CD4-positive, alpha-beta T cell treated with Interleukin-15 for 4 hours (primary cell): ENCODE measurements at regions not wholly inside any gene's neighbourhood (a gene's known extent, or its start where the extent isn't known, plus 50 kb on each side); places are given as distances from the start of the nearest gene placed in this dataset.
A peak's percentile ranks its signal among the peaks of the same experiment; 100 is the strongest.

Experiments
- DNase-seq: peaks from one replicate; pipeline ENCODE4 v3.0.0-alpha.2; 2020; ENCODE audit warnings: low spot score

DNA sequence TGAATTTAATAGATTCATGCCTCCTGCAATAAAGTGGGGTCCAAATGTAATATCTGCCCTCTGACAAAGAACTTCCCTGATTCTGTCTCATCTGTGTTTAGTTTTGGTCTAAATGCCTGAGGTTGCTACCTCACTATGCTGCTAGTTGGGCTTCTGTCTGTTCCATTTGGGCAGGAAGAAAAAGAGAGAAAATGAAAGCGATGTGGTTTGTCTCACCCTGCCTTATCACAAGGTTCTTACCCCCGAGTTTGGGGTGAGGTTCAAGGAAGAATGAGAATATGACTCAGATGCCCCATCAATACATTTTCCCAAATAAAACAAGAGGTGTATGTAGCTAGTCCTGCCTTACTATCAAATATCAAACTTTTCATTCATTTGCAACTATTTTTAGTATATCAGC, 132.1 kb upstream of the MTAP start:
- no peak for DNase-seq

DNA sequence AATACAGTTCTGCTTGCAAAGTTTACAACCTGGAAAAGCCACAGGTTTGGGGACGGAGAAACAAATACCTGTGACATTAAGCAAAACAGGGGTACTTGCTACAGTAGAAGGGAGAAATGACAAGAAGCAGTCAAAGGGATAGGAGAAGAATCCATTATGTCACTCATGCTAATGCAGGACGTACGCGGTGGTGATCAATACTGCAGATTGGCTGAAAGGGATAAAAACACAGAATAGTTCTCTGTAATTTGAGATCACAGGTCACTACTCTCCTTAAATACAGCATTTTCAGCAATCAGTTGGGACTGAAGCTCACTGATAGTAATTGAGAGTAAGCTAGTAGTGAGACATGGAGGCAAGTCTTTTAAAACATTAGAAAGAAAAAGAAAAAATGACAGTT, 130.3 kb upstream of the MTAP start:
- DNase-seq: no peak

DNA sequence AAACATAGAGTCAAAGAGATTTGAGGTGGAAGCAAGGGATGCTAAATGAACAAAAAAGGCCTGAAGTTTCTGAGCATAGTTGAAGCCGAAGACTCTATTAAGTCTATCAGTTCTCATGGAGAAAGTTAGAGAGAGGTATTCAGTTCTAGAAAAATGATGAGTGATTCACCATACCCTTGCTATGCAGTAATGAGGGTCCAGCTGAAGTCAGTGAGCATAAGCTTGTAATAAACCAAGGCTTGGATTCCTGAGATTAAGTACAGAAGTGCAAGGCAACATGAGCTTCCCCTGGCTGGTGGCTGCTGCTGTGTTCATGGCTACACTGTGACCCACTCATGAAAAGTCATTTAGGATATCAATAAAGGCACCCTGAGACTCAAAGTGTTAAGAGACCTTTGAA, 129.7 kb upstream of the MTAP start:
- no peak for DNase-seq

DNA sequence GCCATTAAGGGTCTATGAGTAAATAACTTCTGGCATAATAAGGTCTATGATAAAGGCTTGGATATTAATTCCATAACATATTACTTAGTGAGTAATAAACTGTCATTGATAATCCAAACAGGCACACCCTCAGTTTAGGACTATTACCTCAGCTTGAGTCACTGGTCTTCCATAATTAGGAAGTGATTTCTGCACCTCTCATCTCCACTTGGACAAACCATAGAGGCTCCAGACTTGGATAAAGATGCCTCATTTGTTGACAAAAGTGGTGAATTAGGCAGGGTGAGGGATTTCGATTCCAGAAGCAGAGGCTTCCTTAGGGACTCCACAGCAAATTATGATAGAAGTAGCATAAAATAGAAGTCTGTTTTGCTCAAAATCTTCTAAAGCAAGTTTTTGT, 127.5 kb upstream of the MTAP start:
- no peak for DNase-seq

DNA sequence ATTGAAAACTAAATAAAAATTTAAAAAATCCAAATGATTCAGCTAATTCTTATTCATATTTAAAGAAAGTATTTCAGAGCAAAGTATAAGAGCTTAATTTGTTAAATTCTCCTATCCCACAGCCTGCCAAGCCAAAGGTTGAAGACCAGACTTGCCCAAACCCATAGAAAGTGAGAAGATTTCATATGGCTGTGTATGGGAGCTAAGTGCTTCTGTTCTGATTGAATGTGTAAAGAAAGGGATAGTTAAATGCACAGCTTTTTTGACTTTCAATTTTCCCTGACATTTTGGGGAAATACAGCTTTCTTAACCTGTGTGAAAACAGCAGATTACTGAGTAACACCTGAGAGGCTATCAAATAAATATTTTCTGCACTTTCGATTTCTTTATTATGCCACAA, 125.0 kb upstream of the MTAP start:
- no peak for DNase-seq

DNA sequence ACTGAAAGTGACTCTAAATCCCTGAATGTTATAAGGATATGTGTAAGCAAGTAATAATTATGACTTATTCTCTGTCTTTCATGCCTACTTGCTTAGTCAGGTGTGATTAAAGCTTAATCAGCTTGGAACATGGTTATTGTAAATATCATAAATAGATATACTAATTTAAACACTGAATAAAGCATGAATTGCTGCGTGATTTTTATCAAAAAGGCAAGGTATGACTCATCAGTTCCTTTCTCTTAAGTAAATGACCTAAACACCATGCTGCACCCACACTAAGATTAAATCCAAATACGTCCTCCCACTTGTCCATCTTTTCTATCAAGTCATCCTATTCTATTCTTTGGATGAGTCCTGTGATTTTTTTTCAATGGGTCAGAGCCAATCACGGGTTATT, 124.6 kb upstream of the MTAP start:
- no peak for DNase-seq

DNA sequence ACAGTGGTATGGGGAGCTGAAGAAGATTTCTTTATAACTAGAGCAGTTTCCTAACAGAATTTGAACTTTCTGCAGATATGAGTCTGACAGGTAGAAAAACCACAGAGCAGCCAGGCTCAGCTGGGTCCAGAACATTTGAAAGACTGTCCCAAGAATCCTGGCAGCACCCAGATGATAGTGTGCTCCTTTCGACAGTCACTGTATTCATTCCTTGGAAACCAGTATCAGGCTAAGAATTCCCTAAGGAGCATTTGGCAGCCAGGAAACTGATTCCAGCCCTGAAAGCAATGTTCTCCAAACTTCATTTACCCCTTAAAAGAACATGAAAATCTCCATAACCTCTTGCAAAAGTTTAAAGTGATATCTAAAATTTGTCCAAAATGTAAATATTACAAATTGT, 123.0 kb upstream of the MTAP start:
- no peak for DNase-seq

DNA sequence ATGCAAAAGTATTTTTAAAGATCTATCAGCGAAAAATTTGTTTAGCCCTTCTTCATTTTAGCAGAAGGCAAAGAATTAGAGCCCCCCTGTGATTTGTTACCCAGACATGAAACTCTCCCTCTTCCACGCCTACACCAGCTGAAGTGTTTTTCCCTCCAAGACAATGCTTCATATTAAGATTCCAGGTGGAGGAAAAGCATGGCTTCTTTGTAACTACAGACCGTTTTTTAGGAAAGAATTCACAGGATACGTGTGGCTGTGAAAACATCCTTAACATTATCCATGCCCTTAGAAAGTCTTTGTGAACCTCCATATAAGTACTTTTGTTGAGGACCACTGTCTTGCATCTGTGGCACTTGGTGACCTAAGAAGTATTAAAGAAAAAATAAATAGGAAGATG, 121.8 kb upstream of the MTAP start:
- no peak for DNase-seq

DNA sequence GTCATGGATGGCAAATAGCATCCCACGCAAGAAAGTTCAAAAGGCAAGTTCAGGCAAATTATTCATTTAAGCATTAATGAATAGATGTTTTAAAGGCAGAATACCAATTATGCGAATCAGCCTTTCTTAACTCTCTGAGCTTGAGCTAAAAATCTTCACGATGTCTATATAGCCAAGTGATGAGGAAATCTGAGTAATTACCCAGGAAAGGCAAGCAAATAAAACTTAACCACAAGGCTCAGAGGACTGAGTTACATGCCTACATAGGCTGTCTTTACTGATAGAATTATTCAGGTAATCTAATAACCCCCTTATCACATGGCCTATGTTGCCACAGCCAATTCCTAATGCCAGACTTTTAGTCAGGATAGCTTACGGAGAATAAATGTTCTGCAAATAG, 120.8 kb upstream of the MTAP start:
- DNase-seq: no peak

DNA sequence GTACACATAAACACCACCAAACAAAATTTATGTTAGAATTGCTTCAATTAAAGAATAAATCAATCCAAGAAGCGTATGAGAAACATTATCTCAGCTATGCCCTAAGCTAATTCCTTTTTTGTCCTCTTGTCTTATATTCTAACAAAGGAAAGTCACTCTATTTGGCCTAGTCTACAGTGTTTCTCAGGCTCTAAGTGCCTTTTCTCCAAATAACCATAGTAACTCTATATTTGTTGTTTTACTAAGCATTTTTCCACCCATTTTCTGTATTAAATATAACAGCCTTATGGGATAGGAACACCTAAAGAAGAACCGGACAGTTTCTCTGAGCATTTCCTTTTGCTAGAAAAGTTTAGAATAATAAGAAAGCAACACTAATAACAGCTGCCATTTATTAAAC, 120.1 kb upstream of the MTAP start:
- DNase-seq: no peak

DNA sequence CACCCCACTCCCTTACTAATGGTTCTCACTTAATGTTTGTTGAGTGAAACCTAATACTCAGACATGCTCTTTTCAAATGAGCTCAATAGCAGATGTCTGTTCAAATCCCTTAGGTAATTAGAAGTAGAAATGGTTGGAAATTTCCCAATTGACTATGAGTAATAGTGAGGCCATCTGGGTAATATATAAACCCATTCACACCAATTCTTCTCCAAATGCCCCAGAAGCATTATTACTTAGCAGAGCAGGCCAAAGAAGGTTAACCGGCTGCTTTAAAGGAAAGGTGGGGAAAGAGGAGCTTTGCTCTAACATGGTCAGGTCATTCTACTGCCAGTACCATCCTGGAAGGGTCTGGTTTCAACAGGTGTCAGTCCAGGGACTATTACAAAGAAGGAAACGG, 119.5 kb upstream of the MTAP start:
- DNase-seq: no peak

DNA sequence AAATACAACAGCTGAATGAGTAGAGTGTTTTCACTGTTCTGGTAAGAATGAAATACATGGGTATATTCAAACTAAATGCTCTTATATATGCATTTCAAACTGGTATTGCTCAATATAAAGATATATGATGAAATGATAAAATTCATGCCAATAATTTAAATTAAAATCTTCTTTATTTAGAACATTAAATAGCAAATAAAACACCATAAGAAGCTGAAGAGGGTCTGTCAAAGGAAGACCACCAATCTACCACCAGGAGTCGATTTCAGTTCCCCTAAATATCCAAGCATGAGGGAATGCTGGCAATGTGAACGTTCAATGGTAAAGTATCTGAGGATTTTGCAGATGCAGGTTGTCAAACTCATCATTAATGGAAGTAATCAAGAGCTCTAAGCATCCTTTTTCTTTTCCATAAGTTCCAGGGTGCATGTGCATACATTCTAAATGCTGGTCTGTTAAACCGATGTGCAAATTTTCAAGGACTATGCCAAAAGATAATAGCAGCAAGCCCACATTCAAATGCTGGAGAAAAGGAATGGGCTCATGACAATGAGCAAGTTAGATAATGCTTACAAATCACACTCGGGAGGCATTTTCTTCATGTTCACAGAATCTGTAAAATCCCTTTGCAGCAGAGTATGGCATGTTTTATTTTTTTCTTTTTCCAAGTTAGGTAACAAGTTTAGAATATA, 118.8 kb upstream of the MTAP start:
- DNase-seq: no peak

DNA sequence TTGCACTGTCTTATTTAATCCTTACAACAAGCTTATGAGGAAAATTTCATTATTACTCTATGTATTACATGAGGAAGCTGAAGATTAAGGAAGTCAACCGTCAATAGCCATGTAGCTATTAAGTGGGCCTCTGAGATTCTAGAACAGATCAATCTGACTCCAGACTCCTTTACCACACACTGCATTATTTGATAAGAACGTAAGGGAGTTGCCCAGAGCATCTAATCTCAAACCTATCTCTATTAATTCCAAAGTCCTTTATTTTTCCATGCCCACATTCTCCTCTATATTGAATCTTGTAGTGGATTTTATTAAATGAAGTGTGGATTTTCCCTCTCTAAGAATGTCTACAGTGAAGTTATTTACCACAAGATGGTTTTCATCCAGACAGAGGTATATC, 118.2 kb upstream of the MTAP start:
- no peak for DNase-seq

DNA sequence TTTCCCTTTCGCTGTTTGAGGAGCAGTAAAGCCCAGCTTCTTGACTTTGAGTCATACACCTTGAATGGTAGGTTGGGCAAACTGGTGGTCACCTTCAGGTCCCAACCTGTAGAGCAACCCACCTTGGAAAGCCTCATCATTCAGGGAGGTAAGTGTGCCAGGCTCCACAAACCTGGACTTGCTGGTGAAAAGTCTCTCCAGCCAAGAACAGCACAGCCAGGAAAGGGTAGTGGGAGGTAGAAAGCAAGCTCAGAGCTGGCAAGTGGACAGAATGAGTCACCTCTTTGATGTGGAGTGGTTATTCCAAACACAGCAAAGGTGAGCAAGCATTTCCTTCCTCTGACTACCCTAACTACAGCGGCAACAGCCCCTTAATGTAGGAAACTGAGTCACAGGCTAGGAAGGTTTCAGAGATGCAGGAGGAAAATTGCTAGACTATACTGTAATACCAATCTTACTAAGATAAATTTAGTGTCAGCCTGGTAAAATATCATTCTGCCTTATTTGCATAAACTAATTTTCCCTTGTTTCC, 117.5 kb upstream of the MTAP start:
- peak; percentile 30 for DNase-seq

DNA sequence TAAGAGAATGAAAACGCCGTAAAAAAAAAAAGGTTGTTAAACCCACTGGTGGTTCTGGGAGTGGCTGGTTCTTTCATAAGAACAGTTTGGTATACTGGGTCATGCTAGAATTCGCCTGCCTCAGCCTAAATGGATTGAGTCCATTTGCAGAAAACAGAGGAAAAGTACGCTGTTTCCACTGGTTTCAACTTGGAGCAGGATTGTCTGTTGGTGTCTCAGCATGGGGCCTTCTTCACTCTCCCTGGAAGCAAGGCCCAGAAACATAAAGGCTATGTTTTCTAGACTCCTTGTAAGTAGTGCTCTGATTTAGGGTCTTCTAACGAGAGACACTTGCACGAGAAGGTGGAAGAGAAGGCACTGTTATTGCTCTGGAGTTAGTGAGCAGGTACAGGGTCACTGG, 116.9 kb upstream of the MTAP start:
- DNase-seq: no peak

DNA sequence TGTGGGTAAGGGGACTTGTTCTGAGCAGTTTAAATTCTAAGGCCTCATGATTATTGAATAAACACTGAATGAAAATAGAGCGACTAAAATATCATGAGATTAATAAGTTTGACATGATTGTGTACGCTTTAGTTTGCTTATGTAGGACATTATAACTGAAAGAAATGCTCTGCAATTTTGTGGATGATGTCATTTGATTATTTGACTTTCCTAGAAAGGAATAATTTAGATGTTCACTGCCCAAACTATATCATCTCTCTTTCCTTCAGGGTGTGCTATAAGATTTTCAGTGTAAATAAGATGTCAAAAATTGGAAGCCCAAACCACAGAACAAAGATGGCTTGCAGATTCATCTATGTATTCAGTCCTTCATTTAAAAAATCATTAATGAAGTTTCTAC, 115.7 kb upstream of the MTAP start:
- no peak for DNase-seq

DNA sequence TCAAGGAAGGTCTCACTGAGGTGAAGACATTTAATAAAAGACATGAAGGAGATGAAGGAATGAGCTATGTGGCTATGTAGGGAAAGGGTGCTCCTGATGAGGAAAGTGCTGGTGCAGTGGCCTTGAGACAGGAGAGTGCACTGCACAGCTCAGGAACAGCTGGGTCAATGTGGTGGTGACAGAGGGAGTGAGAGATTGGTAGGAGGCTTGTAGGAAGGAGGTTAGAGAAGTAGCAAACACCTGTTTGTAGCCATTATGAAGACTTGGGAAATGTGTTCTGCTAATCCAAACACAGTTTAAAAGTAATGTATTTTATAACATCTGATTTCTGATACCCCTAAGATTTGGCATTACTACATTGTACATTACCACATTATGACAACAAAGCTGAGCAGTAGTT, 115.1 kb upstream of the MTAP start:
- DNase-seq: no peak

DNA sequence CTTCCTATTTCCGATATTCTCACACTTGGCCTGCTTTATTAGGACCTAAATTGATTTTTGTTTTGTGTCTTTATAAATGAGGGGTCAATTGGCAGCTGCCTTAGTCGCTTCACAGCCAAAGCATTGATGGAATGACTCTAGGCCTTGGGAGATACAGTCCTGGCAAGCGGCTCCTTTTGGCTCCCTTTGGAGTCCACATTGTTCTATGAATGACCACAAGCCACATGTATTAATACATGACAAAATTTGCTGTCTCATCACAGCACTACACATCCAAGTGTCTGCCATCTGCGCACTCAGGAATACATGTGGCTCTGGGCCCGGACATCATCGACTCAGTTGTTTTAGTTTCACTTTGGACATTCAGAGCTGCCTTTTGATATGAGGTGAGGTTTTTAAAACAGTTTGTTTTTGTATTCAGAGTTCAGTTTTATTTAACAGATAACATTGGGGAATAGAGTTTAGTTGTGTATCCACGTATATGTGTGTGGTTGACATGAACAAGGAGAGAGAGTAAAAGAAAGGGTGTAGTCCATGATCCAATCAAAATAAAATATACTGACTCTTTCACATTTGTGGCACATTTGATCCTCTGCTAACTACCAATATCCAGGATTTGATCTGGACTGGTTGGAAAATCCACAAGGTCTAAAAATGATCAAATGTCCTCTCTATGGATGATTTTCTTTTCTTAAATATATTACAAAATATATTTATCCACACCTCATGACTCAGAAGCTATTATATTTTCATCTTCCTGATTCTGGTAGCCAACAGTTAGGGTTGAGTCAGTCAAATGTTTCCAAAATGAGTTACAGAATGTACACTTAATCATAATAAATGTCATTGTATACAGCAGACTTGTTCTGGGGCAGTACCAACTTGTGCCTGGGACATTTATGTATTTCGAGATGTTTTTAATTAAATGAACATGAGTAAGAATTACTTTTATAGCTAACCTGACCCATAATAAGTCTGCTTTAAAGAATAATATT, 114.0 kb upstream of the MTAP start:
- DNase-seq: no peak

DNA sequence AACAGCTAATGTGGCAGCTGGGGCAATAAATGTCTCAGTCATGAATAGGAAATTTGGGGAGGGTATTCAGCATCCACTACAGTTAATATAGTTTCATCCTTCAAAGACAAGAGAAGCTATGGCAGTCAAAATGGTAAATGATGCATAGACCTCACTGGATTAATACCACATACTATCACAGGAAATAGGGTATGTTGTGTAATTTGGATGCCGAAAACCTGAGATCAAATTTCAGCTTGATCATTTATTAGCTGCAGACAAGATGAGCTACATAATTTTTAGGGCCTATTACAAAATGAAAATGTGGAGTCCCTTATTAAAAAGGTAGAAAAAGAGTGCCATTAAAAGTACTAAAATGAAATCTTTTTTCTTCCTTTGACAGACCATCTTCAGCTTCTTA, 112.6 kb upstream of the MTAP start:
- no peak for DNase-seq

DNA sequence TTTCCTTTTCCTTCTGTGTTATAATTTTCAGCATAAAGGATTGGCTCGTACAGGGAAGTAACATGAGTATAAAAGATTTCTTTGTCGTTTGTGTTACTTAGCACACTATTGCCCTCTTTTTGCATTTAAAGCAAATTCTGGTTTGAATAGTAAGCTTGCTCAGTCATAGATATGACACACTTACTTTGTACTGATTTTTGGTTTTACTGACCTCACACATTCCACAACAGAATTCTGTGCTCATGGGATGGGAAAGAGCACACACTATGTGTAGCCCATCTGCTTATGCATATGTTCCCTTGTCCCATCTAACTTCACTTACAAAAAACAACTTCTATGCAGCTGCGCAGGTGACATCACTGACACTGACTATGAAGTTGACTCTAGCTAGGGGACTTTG, 111.9 kb upstream of the MTAP start:
- DNase-seq: no peak

DNA sequence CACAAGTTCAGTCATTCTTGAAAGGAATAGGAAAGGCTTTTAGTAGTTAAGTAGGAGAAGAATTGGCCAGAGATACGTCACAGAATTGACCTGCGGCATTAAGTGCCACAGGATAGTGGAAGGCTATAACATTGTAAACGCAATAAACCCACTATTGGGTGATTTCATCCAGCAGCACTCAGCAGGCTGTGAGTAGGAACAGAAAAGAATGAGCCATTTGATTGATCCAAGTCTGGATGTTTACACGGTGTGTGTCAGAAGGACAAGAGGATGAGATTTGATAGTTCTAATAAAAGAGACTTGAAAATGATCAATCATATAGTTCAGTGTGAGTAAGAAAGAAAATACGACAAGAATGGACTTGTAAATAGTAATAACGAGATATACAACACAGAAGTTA, 110.0 kb upstream of the MTAP start:
- DNase-seq: no peak

DNA sequence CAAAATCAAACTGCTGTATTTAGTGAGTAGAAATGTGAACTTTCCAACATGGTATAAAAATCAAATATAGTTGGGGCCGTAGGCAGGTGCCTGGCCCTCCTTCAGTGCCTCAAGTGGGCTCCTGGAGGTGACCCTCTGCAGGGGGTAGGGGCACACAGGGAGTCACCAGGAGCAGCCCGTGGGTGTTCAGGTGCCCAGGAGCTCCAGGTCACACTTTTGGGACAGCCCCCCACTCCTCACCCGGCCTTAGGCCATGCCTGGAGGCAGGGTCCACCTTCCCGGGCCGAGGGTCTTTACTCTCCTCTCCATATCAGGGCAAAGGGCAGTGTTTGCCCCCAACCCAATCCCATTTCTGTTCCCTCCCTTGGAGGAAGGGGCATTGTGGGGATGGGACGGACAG, 108.0 kb upstream of the MTAP start:
- DNase-seq: no peak

DNA sequence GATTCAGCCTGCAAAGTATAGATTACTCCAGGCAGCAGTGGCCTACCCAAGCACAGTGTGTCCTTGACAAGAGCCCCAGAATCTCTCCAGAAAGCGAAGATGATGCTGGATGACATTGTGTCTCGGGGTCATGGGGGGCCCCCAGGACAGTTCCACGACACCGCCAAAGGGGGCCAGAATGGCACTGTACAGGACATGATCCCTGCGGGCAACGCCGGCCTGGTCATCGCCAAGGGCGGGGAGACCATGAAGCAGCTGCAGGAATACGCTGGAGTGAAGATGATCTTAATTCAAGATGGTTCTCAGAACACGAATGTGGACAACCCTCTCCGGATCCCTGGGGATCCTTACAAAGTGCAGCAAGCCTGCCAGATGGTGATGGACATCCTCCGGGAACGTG, 107.0 kb upstream of the MTAP start:
- DNase-seq: no peak
